OCI-LY3 (cell line): ENCODE measurements at regions not wholly inside any gene's neighbourhood (a gene's known extent, or its start where the extent isn't known, plus 50 kb on each side); places are given as distances from the start of the nearest gene placed in this dataset.
A peak's percentile ranks its signal among the peaks of the same experiment; 100 is the strongest.

Source experiments
- CTCF ChIP-seq: fragments of 200-600, 300-600 bp; sonication (generic); IDR thresholded peaks from 2 replicates; pipeline ENCODE4 v1.5.1; 2014; ENCODE audit warnings: antibody characterized with exemption, low read length, low read depth
- EZH2phosphoT487 ChIP-seq: fragments of 200-600 bp; shearing (Covaris generic); IDR thresholded peaks from 2 replicates; pipeline ENCODE4 v1.6.1; 2018; ENCODE audit warnings: antibody characterized with exemption, mixed run types, low read depth

GRCh38 chr5:81838307-81838906 lies 87.5 kb upstream of the SSBP2 start:
- TF ChIP-seq CTCF: peak; percentile 47
- no peak for TF ChIP-seq EZH2phosphoT487
